Left lung (tissue), 4 donors: ENCODE measurements at regions not wholly inside any gene's neighbourhood (a gene's known extent, or its start where the extent isn't known, plus 50 kb on each side); places are given as distances from the start of the nearest gene placed in this dataset.

Experiments used
- ATAC-seq: fragments of 200-7000 bp; cut with Tn5 transposase; one replicate; pipeline ENCODE4 v1.9.1; 2020; ENCODE audit warnings: moderate library complexity
- DNase-seq, 4 donors: peaks; one replicate each; pipeline ENCODE4 v3.0.0-alpha.2; 2013 to 2020
- H3K27ac ChIP-seq, 2 donors: fragments of 200-600 bp; sonication (generic) in 1 of 2; one replicate each; pipeline versions ENCODE4 v1.5.0 to v1.8.0; 2020 to 2021
- H3K27me3 ChIP-seq, 2 donors: fragments of 200-600 bp; sonication (generic) in 1 of 2; one replicate each; pipeline versions ENCODE4 v1.5.0 to v1.8.0; 2020 to 2021
- H3K36me3 ChIP-seq, 2 donors: fragments of 200-600 bp; sonication (generic) in 1 of 2; one replicate each; pipeline versions ENCODE4 v1.5.0 to v1.8.0; 2020 to 2021
- H3K4me1 ChIP-seq, 2 donors: fragments of 200-600 bp; one replicate each; pipeline ENCODE4 v1.8.0; 2021
- H3K4me3 ChIP-seq, 2 donors: fragments of 200-600 bp; sonication (generic) in 1 of 2; one replicate each; pipeline versions ENCODE4 v1.5.0 to v1.8.0; 2020 to 2021; ENCODE audit warnings: mild to moderate bottlenecking in 1 of 2
- H3K9me3 ChIP-seq, 2 donors: fragments of 200-600 bp; sonication (generic) in 1 of 2; one replicate each; pipeline versions ENCODE4 v1.5.0 to v1.8.0; 2020 to 2021
- CTCF ChIP-seq, 2 donors: fragments of 200-600 bp; sonication (generic) in 1 of 2; IDR thresholded peaks; one replicate each; pipeline versions ENCODE4 v1.5.0 to v1.8.0; 2021; ENCODE audit warnings: antibody characterized with exemption in 2 of 2
- intact Hi-C, 2 donors: fragments of 100-400 bp; cut with DNase I; formaldehyde crosslinking; loops; one replicate each; pipeline versions ENCODE4 v1.11.2 to v1.14.2; 2022
- donor health status: DM: no; HTN: yes; CAD: no.
- donor health status: DM: no; HTN: no; CAD: no.

- Histone ChIP-seq H3K36me3 (no peaks in the 10 kb centered on the region), H3K27me3 (no peaks in the 10 kb centered on the region), H3K4me1 (no peaks in the 10 kb centered on the region), H3K27ac (no peak overlapping the region), H3K4me3 (no peak overlapping the region), H3K9me3 (peaks cover 0 to 15% of the 10 kb centered on the region in 2 donors)
- ATAC-seq (no peak), DNase-seq (no peak)
- TF ChIP-seq CTCF (IDR thresholded peaks at IDR 0.05): no peak
- intact Hi-C loops: no loop called here
These were observed 562.9 kb upstream of the TPK1 start for GRCh38 chr7:145398758-145399157.

GRCh38 chr7:145394126-145394525 is 558.3 kb upstream of the TPK1 start:
- intact Hi-C loops: no loop called here
- ATAC-seq (peak; percentile 31), DNase-seq (peak in 2 of 4 donors; percentile 87 to 91)
- H3K36me3 ChIP-seq: no peaks in the 10 kb centered on the region
- peaks cover 0 to 10% of the 10 kb centered on the region in 2 donors for H3K9me3 ChIP-seq
- TF ChIP-seq CTCF (IDR thresholded peaks at IDR 0.05): no peak
- H3K27me3 ChIP-seq: no peaks in the 10 kb centered on the region
- no peak overlapping the region for H3K27ac ChIP-seq
- no peak overlapping the region for H3K4me3 ChIP-seq
- no peaks in the 10 kb centered on the region for H3K4me1 ChIP-seq

GRCh38 chr7:145382762-145383161 is 546.9 kb upstream of the TPK1 start:
- Histone ChIP-seq H3K9me3 (peaks cover 0 to 37% of the 10 kb centered on the region in 2 donors), H3K4me1 (no peaks in the 10 kb centered on the region), H3K27ac (no peak overlapping the region), H3K27me3 (no peaks in the 10 kb centered on the region), H3K4me3 (no peak overlapping the region), H3K36me3 (no peaks in the 10 kb centered on the region)
- TF ChIP-seq CTCF (IDR thresholded peaks at IDR 0.05): no peak
- DNase-seq (no peak), ATAC-seq (no peak)
- intact Hi-C loops: no loop called here

- Histone ChIP-seq H3K4me1 (no peaks in the 10 kb centered on the region), H3K9me3 (peaks cover 0 to 3% of the 10 kb centered on the region in 2 donors), H3K36me3 (no peaks in the 10 kb centered on the region), H3K4me3 (no peak overlapping the region), H3K27me3 (no peaks in the 10 kb centered on the region), H3K27ac (no peak overlapping the region)
- TF ChIP-seq CTCF (IDR thresholded peaks at IDR 0.05): no peak
- DNase-seq (no peak), ATAC-seq (no peak)
- intact Hi-C loops: no loop called here
These were observed 542.3 kb upstream of the TPK1 start for GRCh38 chr7:145378197-145378596.

- intact Hi-C loops: no loop called here
- no peak for TF ChIP-seq CTCF (IDR thresholded peaks at IDR 0.05)
- H3K27ac ChIP-seq: no peak overlapping the region
- ATAC-seq (no peak), DNase-seq (peak in 1 of 4 donors; percentile 58)
- H3K4me1 ChIP-seq: no peaks in the 10 kb centered on the region
- peaks cover 0 to 13% of the 10 kb centered on the region in 2 donors for H3K9me3 ChIP-seq
- H3K36me3 ChIP-seq: no peaks in the 10 kb centered on the region
- H3K27me3 ChIP-seq: no peaks in the 10 kb centered on the region
- H3K4me3 ChIP-seq: no peak overlapping the region
These were observed 524.8 kb upstream of the TPK1 start for GRCh38 chr7:145360511-145361100.
